SK-N-SH (cell line): ENCODE measurements at regions not wholly inside any gene's neighbourhood (a gene's known extent, or its start where the extent isn't known, plus 50 kb on each side); places are given as distances from the start of the nearest gene placed in this dataset.
A peak's percentile ranks its signal among the peaks of the same experiment; 100 is the strongest.

Source experiments
- CTCF ChIA-PET: fragments of 300-600, 350-600 bp; formaldehyde crosslinking; extraction: SDS; loops from one replicate; lab custom pipeline; 2021; lab: Yijun Ruan, JAX
- POLR2A ChIA-PET: fragments of 350-600 bp; sonication (Branson Sonifier 250); formaldehyde crosslinking; extraction: SDS; loops from one replicate; lab custom pipeline; 2020; ENCODE audit warnings: antibody characterized with exemption, inconsistent platforms; lab: Yijun Ruan, JAX
- DNase-seq: peaks from one replicate; pipeline ENCODE4 v3.0.0; 2012
- H2AFZ ChIP-seq: fragments of 200-600 bp; sonication (generic); 2 replicates; pipeline ENCODE4 v1.8.1; 2016; ENCODE audit warnings: antibody characterized with exemption, mild to moderate bottlenecking, low read depth
- H3F3A ChIP-seq: fragments of 200-600 bp; sonication (generic); replicated peaks from 2 replicates; pipeline ENCODE3; 2016; ENCODE audit warnings: antibody characterized with exemption, mild to moderate bottlenecking; ENCODE audit not compliant: insufficient read depth
- H3K27ac ChIP-seq, 2 experiments: fragments of 200-500 bp in 1 of 2; fragments of 200-600 bp in 1 of 2; sonication (Bioruptor generic) in 1 of 2; sonication (generic), shearing (Covaris generic) in 1 of 2; 2 replicates each; pipeline versions ENCODE4 v1.5.1 to v1.6.1; 2014 to 2016; ENCODE audit warnings: low read depth in 2 of 2, inconsistent platforms in 1 of 2, low read length in 1 of 2, mild to moderate bottlenecking in 1 of 2, mixed read lengths in 1 of 2
- H3K27me3 ChIP-seq: fragments of 200-600 bp; sonication (generic), shearing (Covaris generic); 2 replicates; pipeline ENCODE4 v1.6.1; 2016; ENCODE audit warnings: mixed run types; ENCODE audit not compliant: insufficient read depth
- H3K36me3 ChIP-seq, 2 experiments: fragments of 200-500 bp in 1 of 2; fragments of 200-600 bp in 1 of 2; sonication (Bioruptor generic) in 1 of 2; sonication (generic) in 1 of 2; replicated peaks in 1 of 2; 2 replicates each; pipeline versions ENCODE3 to v1.5.1; 2014 to 2016; ENCODE audit warnings: low read length in 1 of 2, mild to moderate bottlenecking in 1 of 2; ENCODE audit not compliant: insufficient read depth in 2 of 2, control insufficient read depth in 1 of 2
- H3K4me1 ChIP-seq, 2 experiments: fragments of 200-500 bp in 1 of 2; fragments of 200-600 bp in 1 of 2; sonication (Bioruptor generic) in 1 of 2; sonication (generic), shearing (Covaris generic) in 1 of 2; 2 replicates each; pipeline versions ENCODE4 v1.5.1 to v1.6.1; 2014 to 2016; ENCODE audit warnings: low read depth in 1 of 2, low read length in 1 of 2, mixed run types in 1 of 2; ENCODE audit not compliant: insufficient read depth in 2 of 2, control insufficient read depth in 1 of 2
- H3K4me2 ChIP-seq: fragments of 200-600 bp; sonication (generic), shearing (Covaris generic); 2 replicates; pipeline ENCODE4 v1.6.1; 2017; ENCODE audit warnings: mixed run types
- H3K4me3 ChIP-seq, 2 experiments: fragments of 200-500 bp in 1 of 2; fragments of 200-600 bp in 1 of 2; sonication (Bioruptor generic) in 1 of 2; sonication (generic), shearing (Covaris generic) in 1 of 2; 2 replicates each; pipeline versions ENCODE4 v1.5.1 to v1.8.1; 2014 to 2016; ENCODE audit warnings: low read depth in 2 of 2, inconsistent platforms in 1 of 2, low read length in 1 of 2, mild to moderate bottlenecking in 1 of 2, mixed read lengths in 1 of 2, moderate library complexity in 1 of 2
- H3K79me2 ChIP-seq: fragments of 200-600 bp; sonication (generic); 2 replicates; pipeline ENCODE4 v1.8.1; 2017; ENCODE audit warnings: mild to moderate bottlenecking; ENCODE audit not compliant: insufficient read depth
- H3K9ac ChIP-seq: fragments of 200-600 bp; sonication (generic); 2 replicates; pipeline ENCODE4 v1.6.1; 2017; ENCODE audit warnings: mixed run types
- H3K9me2 ChIP-seq: fragments of 200-600 bp; sonication (generic); 2 replicates; pipeline ENCODE4 v1.6.1; 2017; ENCODE audit warnings: mixed run types
- H3K9me3 ChIP-seq: fragments of 200-600 bp; sonication (generic); 2 replicates; pipeline ENCODE4 v1.6.1; 2017; ENCODE audit warnings: mixed run types, mild to moderate bottlenecking, moderate library complexity
- H4K20me1 ChIP-seq: fragments of 200-600 bp; sonication (generic); 2 replicates; pipeline ENCODE4 v1.6.1; 2017; ENCODE audit warnings: mild to moderate bottlenecking, mixed run types; ENCODE audit not compliant: insufficient read depth
- ELF1 ChIP-seq: IDR thresholded peaks from 2 replicates; pipeline ENCODE4 v1.4.0; 2012
- FOXJ3 ChIP-seq: sonication (generic); formaldehyde crosslinking; IDR thresholded peaks from 2 replicates; pipeline ENCODE4 v1.5.1; 2020; ENCODE audit warnings: mild to moderate bottlenecking, missing genetic modification reagents
- FOXM1 ChIP-seq: IDR thresholded peaks from 2 replicates; pipeline ENCODE4 v1.4.0; 2012; ENCODE audit warnings: low read depth, mild to moderate bottlenecking
- GATA2 ChIP-seq: sonication (generic); formaldehyde crosslinking; IDR thresholded peaks from 2 replicates; pipeline ENCODE4 v1.5.0; 2020; ENCODE audit warnings: mild to moderate bottlenecking, missing genetic modification reagents
- IRF3 ChIP-seq: fragments of 150-350 bp; IDR thresholded peaks from 2 replicates; pipeline ENCODE4 v1.6.1; 2016; ENCODE audit warnings: mild to moderate bottlenecking, low read depth, low read length
- JUND ChIP-seq: IDR thresholded peaks from 2 replicates; pipeline ENCODE4 v1.4.0; 2012
- NRF1 ChIP-seq: IDR thresholded peaks from 2 replicates; pipeline ENCODE4 v1.6.1; 2012; ENCODE audit warnings: low read depth, mild to moderate bottlenecking, low read length
- SMC3 ChIP-seq: IDR thresholded peaks from 2 replicates; pipeline ENCODE4 v1.6.1; 2012; ENCODE audit warnings: low read depth, low read length, improper control_type of control experiment
- TAF1 ChIP-seq: IDR thresholded peaks from 2 replicates; pipeline ENCODE4 v1.6.1; 2012; ENCODE audit warnings: low read depth, mild to moderate bottlenecking, low read length, moderate library complexity, borderline replicate concordance
- TCF12 ChIP-seq: IDR thresholded peaks from 2 replicates; pipeline ENCODE4 v1.4.0; 2012
- TEAD4 ChIP-seq: IDR thresholded peaks from 2 replicates; pipeline ENCODE4 v1.4.0; 2012; ENCODE audit warnings: mild to moderate bottlenecking, borderline replicate concordance; ENCODE audit not compliant: insufficient read depth
- USF2 ChIP-seq: fragments of 150-350 bp; IDR thresholded peaks from 2 replicates; pipeline ENCODE4 v1.6.1; 2017; ENCODE audit warnings: antibody characterized with exemption, low read length, low read depth, borderline replicate concordance
- YY1 ChIP-seq: IDR thresholded peaks from 2 replicates; pipeline ENCODE4 v1.4.0; 2012; ENCODE audit warnings: low read depth, mild to moderate bottlenecking
- WGBS: methylation state at CpG from one replicate; pipeline ENCODE4 v1.1.6; 2017; ENCODE audit warnings: low lambda C conversion rate; 5-methylcytosine and 5-hydroxymethylcytosine counted together
- TF ChIP-seq, protein P1 (sequence below): IDR thresholded peaks from 2 replicates; pipeline ENCODE4; 2012
- TF ChIP-seq, protein P2 (sequence below): fragments of 200-600 bp; sonication (generic); IDR thresholded peaks from 2 replicates; pipeline ENCODE4 v1.6.1; 2017; ENCODE audit warnings: antibody characterized with exemption, mild to moderate bottlenecking, moderate library complexity

GRCh38 chr3:103406320-103406850 is 971.6 kb downstream of the ZPLD1 start:
- Histone ChIP-seq H3K4me1 (no peaks in the 10 kb centered on the region; a peak in 1 of 4 replicates), H3K4me3 (no peak overlapping the region), H3K9me3 (no peaks in the 10 kb centered on the region), H3K4me2 (no peak overlapping the region), H2AFZ (no peak overlapping the region), H3K27me3 (no peaks in the 10 kb centered on the region), H3K9ac (no peak overlapping the region), H4K20me1 (no peaks in the 10 kb centered on the region), H3K36me3 (no peaks in the 10 kb centered on the region), H3K27ac (no peak overlapping the region)
- WGBS, result 71% methylated on average over 7 of the region's 7 CpGs
- CTCF ChIA-PET, result no interaction called here
- no peak for DNase-seq
- TF ChIP-seq, protein P1, sequence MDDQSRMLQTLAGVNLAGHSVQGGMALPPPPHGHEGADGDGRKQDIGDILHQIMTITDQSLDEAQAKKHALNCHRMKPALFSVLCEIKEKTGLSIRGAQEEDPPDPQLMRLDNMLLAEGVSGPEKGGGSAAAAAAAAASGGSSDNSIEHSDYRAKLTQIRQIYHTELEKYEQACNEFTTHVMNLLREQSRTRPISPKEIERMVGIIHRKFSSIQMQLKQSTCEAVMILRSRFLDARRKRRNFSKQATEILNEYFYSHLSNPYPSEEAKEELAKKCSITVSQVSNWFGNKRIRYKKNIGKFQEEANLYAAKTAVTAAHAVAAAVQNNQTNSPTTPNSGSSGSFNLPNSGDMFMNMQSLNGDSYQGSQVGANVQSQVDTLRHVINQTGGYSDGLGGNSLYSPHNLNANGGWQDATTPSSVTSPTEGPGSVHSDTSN, result no peak
- TF ChIP-seq GATA2 (CRISPR knock-in tag), result no peak
- TF ChIP-seq FOXM1, result no peak
- TF ChIP-seq TCF12, result no peak
- no peak for TF ChIP-seq NRF1
- no peak for TF ChIP-seq ELF1
- no peak for TF ChIP-seq IRF3
- TF ChIP-seq YY1, result no peak
- no peak for TF ChIP-seq TEAD4
- no peak for TF ChIP-seq SMC3
- no peak for TF ChIP-seq TAF1
- TF ChIP-seq JUND, result no peak
- TF ChIP-seq, all 33 proteins: peak for 0
- H3K79me2 ChIP-seq, result no peaks in the 10 kb centered on the region
- POLR2A ChIA-PET, result no interaction called here
- H3K9me2 ChIP-seq, result no peaks in the 10 kb centered on the region; the same call in 1 of the 2 replicates
- H3F3A ChIP-seq, result no peaks in the 10 kb centered on the region

- Histone ChIP-seq H3K4me1 (no peaks in the 10 kb centered on the region; a peak in 1 of 4 replicates), H3F3A (no peaks in the 10 kb centered on the region), H4K20me1 (no peaks in the 10 kb centered on the region), H3K27me3 (no peaks in the 10 kb centered on the region), H2AFZ (no peak overlapping the region), H3K9me3 (no peaks in the 10 kb centered on the region), H3K79me2 (no peaks in the 10 kb centered on the region), H3K4me2 (no peak overlapping the region), H3K4me3 (no peak overlapping the region), H3K9ac (no peak overlapping the region), H3K27ac (no peak overlapping the region), H3K9me2 (no peaks in the 10 kb centered on the region), H3K36me3 (no peaks in the 10 kb centered on the region)
- TF ChIP-seq USF2 (no peak), YY1 (no peak), FOXJ3 (CRISPR knock-in tag) (no peak)
- TF ChIP-seq, protein P2, sequence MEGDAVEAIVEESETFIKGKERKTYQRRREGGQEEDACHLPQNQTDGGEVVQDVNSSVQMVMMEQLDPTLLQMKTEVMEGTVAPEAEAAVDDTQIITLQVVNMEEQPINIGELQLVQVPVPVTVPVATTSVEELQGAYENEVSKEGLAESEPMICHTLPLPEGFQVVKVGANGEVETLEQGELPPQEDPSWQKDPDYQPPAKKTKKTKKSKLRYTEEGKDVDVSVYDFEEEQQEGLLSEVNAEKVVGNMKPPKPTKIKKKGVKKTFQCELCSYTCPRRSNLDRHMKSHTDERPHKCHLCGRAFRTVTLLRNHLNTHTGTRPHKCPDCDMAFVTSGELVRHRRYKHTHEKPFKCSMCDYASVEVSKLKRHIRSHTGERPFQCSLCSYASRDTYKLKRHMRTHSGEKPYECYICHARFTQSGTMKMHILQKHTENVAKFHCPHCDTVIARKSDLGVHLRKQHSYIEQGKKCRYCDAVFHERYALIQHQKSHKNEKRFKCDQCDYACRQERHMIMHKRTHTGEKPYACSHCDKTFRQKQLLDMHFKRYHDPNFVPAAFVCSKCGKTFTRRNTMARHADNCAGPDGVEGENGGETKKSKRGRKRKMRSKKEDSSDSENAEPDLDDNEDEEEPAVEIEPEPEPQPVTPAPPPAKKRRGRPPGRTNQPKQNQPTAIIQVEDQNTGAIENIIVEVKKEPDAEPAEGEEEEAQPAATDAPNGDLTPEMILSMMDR, result peak; percentile 26; the same call in 1 of the 2 replicates
- POLR2A ChIA-PET, result no interaction called here
- 78% methylated on average over 14 of the region's 17 CpGs for WGBS
- no peak for DNase-seq
- CTCF ChIA-PET, result interaction anchor here (0.8 to 1.2 kb wide), 2 partner anchors 11 to 28 kb away, joined by 3 read pairs; no protein-coding TSS in a partner anchor
Observed at GRCh38 chr3:103410231-103410630, 975.4 kb downstream of the ZPLD1 start.
